Osteoblast (primary cell): ENCODE measurements at regions not wholly inside any gene's neighbourhood (a gene's known extent, or its start where the extent isn't known, plus 50 kb on each side); places are given as distances from the start of the nearest gene placed in this dataset.

Experiments used
- DNase-seq: peaks from one replicate; pipeline ENCODE4 v3.0.0; 2011; ENCODE audit warnings: low spot score, mixed read lengths; ENCODE audit not compliant: insufficient read length; ENCODE audit errors: missing footprints
- H2AFZ ChIP-seq: 2 replicates; pipeline ENCODE4 v1.6.0; 2011; ENCODE audit warnings: mild to moderate bottlenecking, low read length
- H3K27ac ChIP-seq: 2 replicates; pipeline ENCODE4 v1.5.1; 2011; ENCODE audit warnings: mild to moderate bottlenecking, low read depth, low read length, moderate library complexity
- H3K27me3 ChIP-seq: 2 replicates; pipeline ENCODE4 v1.6.0; 2012; ENCODE audit warnings: mild to moderate bottlenecking, control low read depth, inconsistent platforms, low read length, moderate library complexity; ENCODE audit not compliant: insufficient read depth
- H3K36me3 ChIP-seq: 2 replicates; pipeline ENCODE4 v1.5.1; 2011; ENCODE audit warnings: mild to moderate bottlenecking, low read length, control low read depth, moderate library complexity; ENCODE audit not compliant: insufficient read depth
- H3K4me1 ChIP-seq: 2 replicates; pipeline ENCODE4 v1.5.1; 2011; ENCODE audit warnings: mild to moderate bottlenecking, low read length, control low read depth, moderate library complexity; ENCODE audit not compliant: insufficient read depth
- H3K4me2 ChIP-seq: 2 replicates; pipeline ENCODE4 v1.6.0; 2011; ENCODE audit warnings: mild to moderate bottlenecking, low read length; ENCODE audit not compliant: insufficient read depth
- H3K4me3 ChIP-seq: fragments of 200-600 bp; sonication (generic); 3 replicates; pipeline ENCODE4 v1.5.1; 2012; ENCODE audit warnings: mild to moderate bottlenecking, low read length, inconsistent platforms; ENCODE audit not compliant: insufficient read depth
- H3K79me2 ChIP-seq: 2 replicates; pipeline ENCODE4 v1.6.0; 2012; ENCODE audit warnings: mild to moderate bottlenecking, low read length, control low read depth, inconsistent platforms; ENCODE audit not compliant: insufficient read depth
- H3K9me3 ChIP-seq: 2 replicates; pipeline ENCODE4 v1.5.1; 2011; ENCODE audit warnings: low read depth, low read length, control low read depth
- H4K20me1 ChIP-seq: 2 replicates; pipeline ENCODE4 v1.6.0; 2012; ENCODE audit warnings: mild to moderate bottlenecking, low read length, control low read depth; ENCODE audit not compliant: insufficient read depth
- TF ChIP-seq, protein P1 (sequence below): IDR thresholded peaks from 2 replicates; pipeline ENCODE4 v1.5.1; 2011; ENCODE audit warnings: mild to moderate bottlenecking, low read depth, low read length, moderate library complexity; ENCODE audit errors: extremely low read depth

DNA sequence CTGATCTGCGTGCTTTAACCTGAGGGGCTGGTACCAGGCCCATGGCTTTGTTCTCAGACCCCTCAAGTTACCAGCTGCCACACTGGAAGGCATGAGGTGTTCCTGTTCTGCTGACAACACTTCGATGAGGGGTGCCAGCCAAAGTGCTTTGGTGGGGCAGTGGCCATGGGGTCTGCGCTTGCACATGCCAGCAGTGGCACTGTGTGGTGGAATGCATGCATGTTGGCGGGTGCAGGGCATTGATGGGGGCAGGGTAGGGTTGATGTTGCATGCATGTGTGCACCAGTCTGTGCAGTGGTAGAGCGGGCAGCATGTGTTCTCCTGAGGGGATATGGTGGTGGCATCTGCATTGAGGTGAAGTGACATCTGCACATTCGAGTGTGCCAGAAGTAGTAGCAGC is 497.0 kb downstream of the SQOR start:
- DNase-seq: no peak
- TF ChIP-seq, protein P1, sequence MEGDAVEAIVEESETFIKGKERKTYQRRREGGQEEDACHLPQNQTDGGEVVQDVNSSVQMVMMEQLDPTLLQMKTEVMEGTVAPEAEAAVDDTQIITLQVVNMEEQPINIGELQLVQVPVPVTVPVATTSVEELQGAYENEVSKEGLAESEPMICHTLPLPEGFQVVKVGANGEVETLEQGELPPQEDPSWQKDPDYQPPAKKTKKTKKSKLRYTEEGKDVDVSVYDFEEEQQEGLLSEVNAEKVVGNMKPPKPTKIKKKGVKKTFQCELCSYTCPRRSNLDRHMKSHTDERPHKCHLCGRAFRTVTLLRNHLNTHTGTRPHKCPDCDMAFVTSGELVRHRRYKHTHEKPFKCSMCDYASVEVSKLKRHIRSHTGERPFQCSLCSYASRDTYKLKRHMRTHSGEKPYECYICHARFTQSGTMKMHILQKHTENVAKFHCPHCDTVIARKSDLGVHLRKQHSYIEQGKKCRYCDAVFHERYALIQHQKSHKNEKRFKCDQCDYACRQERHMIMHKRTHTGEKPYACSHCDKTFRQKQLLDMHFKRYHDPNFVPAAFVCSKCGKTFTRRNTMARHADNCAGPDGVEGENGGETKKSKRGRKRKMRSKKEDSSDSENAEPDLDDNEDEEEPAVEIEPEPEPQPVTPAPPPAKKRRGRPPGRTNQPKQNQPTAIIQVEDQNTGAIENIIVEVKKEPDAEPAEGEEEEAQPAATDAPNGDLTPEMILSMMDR: no peak
- H3K9me3 ChIP-seq: no peaks in the 10 kb centered on the region
- H3K79me2 ChIP-seq: no peaks in the 10 kb centered on the region
- H4K20me1 ChIP-seq: no peaks in the 10 kb centered on the region
- H2AFZ ChIP-seq: no peak overlapping the region
- no peak overlapping the region for H3K4me3 ChIP-seq
- no peak overlapping the region for H3K27ac ChIP-seq
- no peaks in the 10 kb centered on the region for H3K4me1 ChIP-seq
- no peaks in the 10 kb centered on the region for H3K36me3 ChIP-seq
- H3K27me3 ChIP-seq: no peaks in the 10 kb centered on the region
- H3K4me2 ChIP-seq: no peak overlapping the region

DNA sequence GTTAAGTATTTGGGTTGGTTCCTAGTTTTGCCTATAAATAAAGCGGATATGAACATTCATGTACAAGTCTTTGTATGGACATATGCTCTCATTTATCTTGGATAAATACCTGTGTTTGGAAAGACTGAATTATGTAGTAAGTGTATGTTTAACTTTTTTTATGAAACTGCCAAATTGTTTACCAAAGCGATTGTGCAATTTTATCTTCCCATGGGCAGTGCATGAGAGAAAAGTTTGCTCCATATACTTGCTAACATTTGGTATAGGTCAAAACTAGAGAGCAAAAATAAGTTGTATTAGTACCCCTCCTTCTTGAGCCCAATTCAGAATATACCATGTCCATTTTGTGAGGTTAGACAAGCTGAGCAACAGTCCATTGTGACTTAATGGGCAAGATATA is 502.6 kb downstream of the SQOR start:
- Histone ChIP-seq H3K4me3 (no peak overlapping the region), H3K4me2 (no peak overlapping the region), H2AFZ (no peak overlapping the region), H3K9me3 (no peaks in the 10 kb centered on the region), H4K20me1 (no peaks in the 10 kb centered on the region), H3K27ac (no peak overlapping the region), H3K4me1 (no peaks in the 10 kb centered on the region), H3K36me3 (no peaks in the 10 kb centered on the region), H3K79me2 (no peaks in the 10 kb centered on the region), H3K27me3 (no peaks in the 10 kb centered on the region)
- no peak for DNase-seq
- TF ChIP-seq, protein P1: no peak

DNA sequence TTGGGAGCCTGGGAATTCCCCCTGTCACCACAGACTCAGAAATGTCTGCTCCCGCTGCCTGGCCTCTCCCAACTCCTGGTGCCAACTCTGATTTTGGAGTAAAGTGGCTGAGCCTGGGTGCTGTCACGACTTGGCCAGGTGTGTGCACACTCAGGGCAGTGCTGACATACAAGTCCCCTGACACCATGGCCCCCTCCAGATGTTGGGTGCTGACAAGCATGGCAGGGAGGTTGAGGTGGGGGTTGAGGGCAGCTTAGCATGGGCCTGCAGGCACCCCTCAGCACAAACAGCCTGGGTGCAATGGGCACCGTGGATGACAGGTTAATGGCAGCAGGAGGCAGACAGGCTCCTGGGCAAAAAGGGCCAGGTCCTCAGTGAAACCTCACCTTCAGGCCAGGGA is 511.2 kb downstream of the SQOR start:
- Histone ChIP-seq H3K36me3 (no peaks in the 10 kb centered on the region), H3K9me3 (no peaks in the 10 kb centered on the region), H3K4me3 (no peak overlapping the region), H3K27ac (no peak overlapping the region), H2AFZ (no peak overlapping the region), H3K4me2 (no peak overlapping the region), H3K27me3 (no peaks in the 10 kb centered on the region), H3K79me2 (no peaks in the 10 kb centered on the region), H4K20me1 (no peaks in the 10 kb centered on the region), H3K4me1 (no peaks in the 10 kb centered on the region)
- TF ChIP-seq, protein P1: no peak
- DNase-seq: no peak

DNA sequence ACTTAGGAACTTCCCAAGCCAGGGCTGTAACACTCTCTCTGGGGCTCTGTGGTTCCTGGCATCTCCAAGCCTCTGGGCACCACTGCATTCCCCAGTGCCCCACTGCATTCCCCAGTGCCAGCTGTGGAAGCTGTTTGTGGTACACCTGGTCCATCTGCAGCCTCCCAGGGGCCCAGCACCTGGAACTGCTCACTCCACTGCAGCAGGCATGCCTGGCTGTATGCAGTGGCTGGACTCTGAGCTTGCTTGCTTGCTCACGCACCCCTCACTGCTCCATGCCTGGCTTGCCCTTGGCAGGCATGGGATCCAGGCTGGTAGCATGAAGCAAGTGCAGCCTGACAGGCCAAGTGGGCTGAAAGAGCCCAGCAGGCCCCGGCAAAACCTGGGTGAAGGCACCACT is 512.1 kb downstream of the SQOR start:
- Histone ChIP-seq H3K4me1 (no peaks in the 10 kb centered on the region), H4K20me1 (no peaks in the 10 kb centered on the region), H3K36me3 (no peaks in the 10 kb centered on the region), H3K4me3 (no peak overlapping the region), H3K9me3 (no peaks in the 10 kb centered on the region), H3K4me2 (no peak overlapping the region), H3K27me3 (no peaks in the 10 kb centered on the region), H3K79me2 (no peaks in the 10 kb centered on the region), H3K27ac (no peak overlapping the region), H2AFZ (no peak overlapping the region)
- no peak for DNase-seq
- TF ChIP-seq, protein P1: no peak
